ENCODE measurements at regions not wholly inside any gene's neighbourhood (a gene's known extent, or its start where the extent isn't known, plus 50 kb on each side); places are given as distances from the start of the nearest gene placed in this dataset.
"Not testable (repeated sequence)": the region's sequence is repeated elsewhere in the genome, so short reads cannot be mapped to it uniquely, and the experiment has no call there.

GRCh38 chr15:21344960-21345359 is 95.3 kb downstream of the POTEB3 start:
- H3K27me3 ChIP-seq (ENCODE audit: control insufficient read depth in 3 of 3, insufficient read depth in 3 of 3, low read depth in 1 of 3, low read length in 3 of 3); H4K91ac ChIP-seq (ENCODE audit: low read depth, low read length, poor library complexity); H2AK5ac ChIP-seq (ENCODE audit: low read depth, low read length); H3K23ac ChIP-seq (ENCODE audit: low read depth, low read length, poor library complexity); H3K4ac ChIP-seq (ENCODE audit: low read length); H3K4me1 ChIP-seq (ENCODE audit: control insufficient read depth in 2 of 2, insufficient read depth in 1 of 2, low read depth in 1 of 2, low read length in 2 of 2); H3K14ac ChIP-seq (ENCODE audit: low read length); H3K27ac ChIP-seq (replicated peaks; ENCODE audit: low read length); H2BK120ac ChIP-seq (ENCODE audit: low read depth, low read length); H3K36me3 ChIP-seq (replicated peaks in 1 of 2; ENCODE audit: control insufficient read depth in 2 of 2, insufficient read depth in 2 of 2, low read length in 2 of 2); H3K18ac ChIP-seq (ENCODE audit: low read length); H4K8ac ChIP-seq (ENCODE audit: low read depth, low read length); H3K79me1 ChIP-seq (ENCODE audit: low read depth, low read length); H3K4me3 ChIP-seq (ENCODE audit: low read length in 2 of 2); H2BK12ac ChIP-seq (ENCODE audit: low read length); H3K9me3 ChIP-seq (replicated peaks in 1 of 2; ENCODE audit: control insufficient read depth in 2 of 2, insufficient read depth in 1 of 2, low read depth in 1 of 2, low read length in 2 of 2); H3K9ac ChIP-seq (ENCODE audit: low read depth, low read length, poor library complexity); H2AFZ ChIP-seq (ENCODE audit: low read length); H2BK15ac ChIP-seq (ENCODE audit: low read length); H2BK5ac ChIP-seq (ENCODE audit: low read length): not testable (repeated sequence)
- DNase-seq (ENCODE audit: low spot score): peak; percentile 0
- H3K4me2 ChIP-seq (ENCODE audit: insufficient read depth, low read length, poor library complexity, severe bottlenecking): peak overlapping the region; percentile 11
- WGBS, 2 donors (ENCODE audit: extremely low coverage in 2 of 2, insufficient read length in 2 of 2, insufficient replicate concordance in 1 of 2): no CpG with 5 or more reads among the region's 47 CpGs

GRCh38 chr15:21344500-21344899 is 95.8 kb downstream of the POTEB3 start:
- H3K9me3 ChIP-seq (replicated peaks in 1 of 2; ENCODE audit: control insufficient read depth in 2 of 2, insufficient read depth in 1 of 2, low read depth in 1 of 2, low read length in 2 of 2); H4K91ac ChIP-seq (ENCODE audit: low read depth, low read length, poor library complexity); H3K9ac ChIP-seq (ENCODE audit: low read depth, low read length, poor library complexity); H2BK15ac ChIP-seq (ENCODE audit: low read length); H3K23ac ChIP-seq (ENCODE audit: low read depth, low read length, poor library complexity); H2BK120ac ChIP-seq (ENCODE audit: low read depth, low read length); H3K14ac ChIP-seq (ENCODE audit: low read length); H3K18ac ChIP-seq (ENCODE audit: low read length); H3K27ac ChIP-seq (replicated peaks; ENCODE audit: low read length); H3K4me3 ChIP-seq (ENCODE audit: low read length in 2 of 2); H2AK5ac ChIP-seq (ENCODE audit: low read depth, low read length); H2BK12ac ChIP-seq (ENCODE audit: low read length); H2BK5ac ChIP-seq (ENCODE audit: low read length); H3K79me1 ChIP-seq (ENCODE audit: low read depth, low read length); DNase-seq (ENCODE audit: low spot score); H4K8ac ChIP-seq (ENCODE audit: low read depth, low read length); H3K36me3 ChIP-seq (replicated peaks in 1 of 2; ENCODE audit: control insufficient read depth in 2 of 2, insufficient read depth in 2 of 2, low read length in 2 of 2); H3K27me3 ChIP-seq (ENCODE audit: control insufficient read depth in 3 of 3, insufficient read depth in 3 of 3, low read depth in 1 of 3, low read length in 3 of 3); H3K4me1 ChIP-seq (ENCODE audit: control insufficient read depth in 2 of 2, insufficient read depth in 1 of 2, low read depth in 1 of 2, low read length in 2 of 2); H3K4me2 ChIP-seq (ENCODE audit: insufficient read depth, low read length, poor library complexity, severe bottlenecking); H2AFZ ChIP-seq (ENCODE audit: low read length); H3K4ac ChIP-seq (ENCODE audit: low read length): not testable (repeated sequence)
- WGBS, 2 donors (ENCODE audit: extremely low coverage in 2 of 2, insufficient read length in 2 of 2, insufficient replicate concordance in 1 of 2): no CpG with 5 or more reads among the region's 41 CpGs

GRCh38 chr15:21337028-21337427 is 103.3 kb downstream of the POTEB3 start:
- not testable (repeated sequence) for H3K9ac ChIP-seq (ENCODE audit: low read depth, low read length, poor library complexity); H3K23ac ChIP-seq (ENCODE audit: low read depth, low read length, poor library complexity); H2BK5ac ChIP-seq (ENCODE audit: low read length); H3K27me3 ChIP-seq (ENCODE audit: control insufficient read depth in 3 of 3, insufficient read depth in 3 of 3, low read depth in 1 of 3, low read length in 3 of 3); DNase-seq (ENCODE audit: low spot score); H3K14ac ChIP-seq (ENCODE audit: low read length); H3K4me2 ChIP-seq (ENCODE audit: insufficient read depth, low read length, poor library complexity, severe bottlenecking); H3K18ac ChIP-seq (ENCODE audit: low read length); H3K36me3 ChIP-seq (replicated peaks in 1 of 2; ENCODE audit: control insufficient read depth in 2 of 2, insufficient read depth in 2 of 2, low read length in 2 of 2); H3K4ac ChIP-seq (ENCODE audit: low read length); H3K27ac ChIP-seq (replicated peaks; ENCODE audit: low read length); H2BK15ac ChIP-seq (ENCODE audit: low read length); H3K79me1 ChIP-seq (ENCODE audit: low read depth, low read length); H2AFZ ChIP-seq (ENCODE audit: low read length); H2BK12ac ChIP-seq (ENCODE audit: low read length); H4K8ac ChIP-seq (ENCODE audit: low read depth, low read length); H2AK5ac ChIP-seq (ENCODE audit: low read depth, low read length); H4K91ac ChIP-seq (ENCODE audit: low read depth, low read length, poor library complexity); H2BK120ac ChIP-seq (ENCODE audit: low read depth, low read length); H3K4me3 ChIP-seq (ENCODE audit: low read length in 2 of 2); H3K4me1 ChIP-seq (ENCODE audit: control insufficient read depth in 2 of 2, insufficient read depth in 1 of 2, low read depth in 1 of 2, low read length in 2 of 2); H3K9me3 ChIP-seq (replicated peaks in 1 of 2; ENCODE audit: control insufficient read depth in 2 of 2, insufficient read depth in 1 of 2, low read depth in 1 of 2, low read length in 2 of 2)
- no CpG with 5 or more reads among the region's 2 CpGs for WGBS, 2 donors (ENCODE audit: extremely low coverage in 2 of 2, insufficient read length in 2 of 2, insufficient replicate concordance in 1 of 2)

GRCh38 chr15:21324720-21325460 is 115.4 kb downstream of the POTEB3 start:
- H3K27ac ChIP-seq (replicated peaks; ENCODE audit: low read length); H3K23ac ChIP-seq (ENCODE audit: low read depth, low read length, poor library complexity); H2BK120ac ChIP-seq (ENCODE audit: low read depth, low read length); H3K4ac ChIP-seq (ENCODE audit: low read length); H3K4me3 ChIP-seq (ENCODE audit: low read length in 2 of 2); H2BK5ac ChIP-seq (ENCODE audit: low read length); H3K9ac ChIP-seq (ENCODE audit: low read depth, low read length, poor library complexity); H2AFZ ChIP-seq (ENCODE audit: low read length); H3K36me3 ChIP-seq (replicated peaks in 1 of 2; ENCODE audit: control insufficient read depth in 2 of 2, insufficient read depth in 2 of 2, low read length in 2 of 2); H2BK15ac ChIP-seq (ENCODE audit: low read length); H4K91ac ChIP-seq (ENCODE audit: low read depth, low read length, poor library complexity); H3K4me2 ChIP-seq (ENCODE audit: insufficient read depth, low read length, poor library complexity, severe bottlenecking); DNase-seq (ENCODE audit: low spot score); H4K8ac ChIP-seq (ENCODE audit: low read depth, low read length); H2BK12ac ChIP-seq (ENCODE audit: low read length); H3K18ac ChIP-seq (ENCODE audit: low read length); H2AK5ac ChIP-seq (ENCODE audit: low read depth, low read length); H3K27me3 ChIP-seq (ENCODE audit: control insufficient read depth in 3 of 3, insufficient read depth in 3 of 3, low read depth in 1 of 3, low read length in 3 of 3); H3K79me1 ChIP-seq (ENCODE audit: low read depth, low read length); H3K14ac ChIP-seq (ENCODE audit: low read length); H3K9me3 ChIP-seq (replicated peaks in 1 of 2; ENCODE audit: control insufficient read depth in 2 of 2, insufficient read depth in 1 of 2, low read depth in 1 of 2, low read length in 2 of 2); H3K4me1 ChIP-seq (ENCODE audit: control insufficient read depth in 2 of 2, insufficient read depth in 1 of 2, low read depth in 1 of 2, low read length in 2 of 2): not testable (repeated sequence)
- no CpG with 5 or more reads among the region's 68 CpGs for WGBS, 2 donors (ENCODE audit: extremely low coverage in 2 of 2, insufficient read length in 2 of 2, insufficient replicate concordance in 1 of 2)
